GM12801 (cell line): ENCODE measurements at regions not wholly inside any gene's neighbourhood (a gene's known extent, or its start where the extent isn't known, plus 50 kb on each side); places are given as distances from the start of the nearest gene placed in this dataset.

ENCODE experiments used
- CTCF ChIP-seq: IDR thresholded peaks from one replicate; pipeline ENCODE4 v1.5.1; 2011; ENCODE audit warnings: control low read depth; ENCODE audit not compliant: insufficient read length; ENCODE audit errors: extremely low read depth

DNA sequence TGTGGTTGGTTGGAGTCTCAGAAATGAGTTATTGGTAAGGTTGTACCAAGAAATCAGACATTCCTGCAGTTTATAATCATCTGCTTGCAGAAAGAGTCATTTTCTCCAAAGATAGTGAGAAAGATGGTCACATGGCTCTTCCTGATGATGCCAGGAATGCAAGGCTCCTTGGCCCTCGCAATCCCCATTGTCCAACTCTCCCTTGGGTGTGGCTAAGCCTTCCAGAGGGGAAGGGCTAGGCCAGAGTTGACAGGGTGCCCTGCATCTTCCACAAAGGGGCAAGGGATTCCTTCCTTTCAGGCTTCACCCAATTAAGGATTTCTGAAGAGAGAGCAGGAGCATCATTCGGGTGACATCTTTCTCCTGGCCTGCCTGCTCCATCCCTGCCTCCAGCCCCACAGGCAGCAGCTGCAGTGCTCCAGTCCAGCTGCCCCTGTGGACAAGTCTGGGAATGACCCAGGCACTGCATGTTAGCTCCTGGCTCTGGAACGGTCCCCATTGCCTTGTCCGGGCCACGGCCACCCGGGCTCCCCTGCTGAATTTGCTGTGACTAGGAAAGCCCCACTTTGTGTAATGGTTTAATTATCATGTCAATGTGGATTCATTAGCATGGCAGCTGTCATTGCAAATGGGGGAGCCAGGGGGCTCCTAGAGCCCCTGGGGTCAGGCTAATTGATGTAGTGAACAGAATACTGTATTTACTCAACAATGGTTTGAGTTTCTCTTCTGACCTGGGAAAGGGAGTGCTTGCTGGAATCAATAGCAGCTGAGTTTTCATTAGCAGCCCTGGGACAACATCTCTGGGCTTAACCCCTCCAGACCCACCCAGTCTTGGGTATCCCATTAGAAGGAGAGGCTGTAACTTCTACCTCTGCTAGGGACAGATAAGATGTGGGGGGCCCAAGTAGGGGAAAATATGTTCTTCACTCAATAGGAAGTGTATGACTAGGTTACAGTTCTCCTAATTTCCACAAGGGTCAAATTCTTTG lies 112.6 kb upstream of the TBX20 start:
- TF ChIP-seq CTCF = no peak

GRCh38 chr7:35365523-35365922 lies 111.6 kb upstream of the TBX20 start:
- TF ChIP-seq CTCF = no peak

- TF ChIP-seq CTCF = no peak
These were observed 108.4 kb upstream of the TBX20 start for GRCh38 chr7:35362341-35362740.

DNA sequence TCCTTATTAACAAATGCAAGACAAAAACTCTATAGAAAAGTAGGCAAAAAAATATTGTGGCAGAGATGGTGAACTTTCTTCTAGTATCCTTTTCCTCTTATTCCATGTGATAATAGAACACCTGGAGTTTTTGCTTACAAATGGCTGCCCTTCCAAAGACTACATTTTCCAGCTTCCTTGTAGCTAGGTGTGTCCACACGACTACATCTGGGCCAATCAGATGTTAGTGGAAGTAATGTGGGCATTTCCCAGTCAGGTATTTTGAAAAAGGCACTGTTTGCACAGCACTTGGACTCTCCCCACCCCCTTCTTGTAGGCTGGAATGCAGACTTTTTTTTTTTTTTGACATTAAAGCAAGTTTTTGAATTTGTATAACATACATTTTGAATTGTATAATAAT lies 105.5 kb upstream of the TBX20 start:
- no peak for TF ChIP-seq CTCF

DNA sequence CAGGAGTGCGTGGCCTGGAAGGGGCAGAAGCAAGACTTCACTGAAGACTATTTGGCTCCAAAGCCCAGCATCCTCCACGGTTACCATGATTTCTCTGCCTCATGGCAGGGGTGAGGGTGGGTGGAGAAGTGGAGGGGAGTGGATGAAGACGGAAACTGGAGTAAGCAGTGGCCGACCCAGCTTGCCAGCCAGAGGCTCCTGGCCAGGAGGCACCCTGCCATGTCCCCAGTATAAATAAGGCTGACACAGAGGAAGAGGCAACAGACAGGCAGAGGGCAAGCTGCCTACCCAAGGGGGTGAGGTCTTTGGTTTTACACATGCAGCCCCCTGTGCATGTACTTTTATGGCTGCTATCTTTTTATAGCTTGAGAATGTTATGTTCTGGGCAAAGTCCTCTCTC lies 102.6 kb upstream of the TBX20 start:
- TF ChIP-seq CTCF = no peak

- TF ChIP-seq CTCF = no peak
These were observed 102.0 kb upstream of the TBX20 start for GRCh38 chr7:35355911-35356310.

DNA sequence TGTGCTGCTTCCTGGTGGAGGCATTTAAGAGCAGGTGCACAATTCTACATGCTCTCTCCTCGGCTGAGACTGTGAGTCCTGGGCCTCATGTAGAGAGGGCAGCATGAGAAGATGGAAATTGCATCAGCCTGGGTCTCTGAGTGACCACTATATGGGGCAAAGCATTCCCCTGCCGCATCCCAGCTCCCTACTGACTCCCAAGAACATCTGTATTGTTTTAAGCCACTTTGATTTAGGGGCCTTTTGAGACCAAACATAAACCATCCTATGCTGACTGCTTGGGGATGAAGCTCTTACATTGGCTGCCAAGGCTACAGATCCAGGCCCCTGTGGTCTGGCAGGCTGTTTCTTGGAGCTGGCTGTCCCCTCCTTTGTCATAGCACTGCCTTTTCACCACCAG lies 101.3 kb upstream of the TBX20 start:
- TF ChIP-seq CTCF = no peak
